ENCODE measurements at regions not wholly inside any gene's neighbourhood (a gene's known extent, or its start where the extent isn't known, plus 50 kb on each side); places are given as distances from the start of the nearest gene placed in this dataset.

DNA sequence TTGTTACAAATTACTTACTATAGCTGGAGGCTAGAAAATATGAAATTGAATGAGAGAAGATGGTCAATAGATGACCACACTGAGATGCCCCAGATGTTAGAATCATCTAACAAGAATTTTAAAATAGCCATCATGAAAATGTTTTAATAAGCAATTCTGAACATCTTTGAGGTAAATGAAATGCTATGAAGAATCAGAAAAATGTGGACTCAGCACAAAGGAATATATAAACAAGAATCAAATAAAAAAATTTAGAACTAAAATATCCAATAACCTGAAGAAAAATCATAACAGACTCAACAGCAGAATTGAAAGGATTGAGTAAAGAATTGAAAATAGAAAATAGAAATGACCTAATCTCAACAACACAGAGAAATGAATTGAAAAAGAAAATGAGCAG lies 248.5 kb downstream of the PRDM9 start:
- TF ChIP-seq, protein P1, sequence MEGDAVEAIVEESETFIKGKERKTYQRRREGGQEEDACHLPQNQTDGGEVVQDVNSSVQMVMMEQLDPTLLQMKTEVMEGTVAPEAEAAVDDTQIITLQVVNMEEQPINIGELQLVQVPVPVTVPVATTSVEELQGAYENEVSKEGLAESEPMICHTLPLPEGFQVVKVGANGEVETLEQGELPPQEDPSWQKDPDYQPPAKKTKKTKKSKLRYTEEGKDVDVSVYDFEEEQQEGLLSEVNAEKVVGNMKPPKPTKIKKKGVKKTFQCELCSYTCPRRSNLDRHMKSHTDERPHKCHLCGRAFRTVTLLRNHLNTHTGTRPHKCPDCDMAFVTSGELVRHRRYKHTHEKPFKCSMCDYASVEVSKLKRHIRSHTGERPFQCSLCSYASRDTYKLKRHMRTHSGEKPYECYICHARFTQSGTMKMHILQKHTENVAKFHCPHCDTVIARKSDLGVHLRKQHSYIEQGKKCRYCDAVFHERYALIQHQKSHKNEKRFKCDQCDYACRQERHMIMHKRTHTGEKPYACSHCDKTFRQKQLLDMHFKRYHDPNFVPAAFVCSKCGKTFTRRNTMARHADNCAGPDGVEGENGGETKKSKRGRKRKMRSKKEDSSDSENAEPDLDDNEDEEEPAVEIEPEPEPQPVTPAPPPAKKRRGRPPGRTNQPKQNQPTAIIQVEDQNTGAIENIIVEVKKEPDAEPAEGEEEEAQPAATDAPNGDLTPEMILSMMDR (conservative IDR thresholded peaks at IDR 0.05): no peak
- TF ChIP-seq EZH2 (IDR thresholded peaks at IDR 0.05; ENCODE audit: low read depth): no peak

All from PC-9 (cell line).